Inflammatory macrophage treated with lipopolysaccharide for 4 hours (primary cell): ENCODE measurements at regions not wholly inside any gene's neighbourhood (a gene's known extent, or its start where the extent isn't known, plus 50 kb on each side); places are given as distances from the start of the nearest gene placed in this dataset.

Source experiments
- DNase-seq: peaks from one replicate; pipeline ENCODE4 v3.0.0-alpha.2; 2020

GRCh38 chr17:36818134-36818825, 119.0 kb upstream of the LHX1 start:
- no peak for DNase-seq

DNA sequence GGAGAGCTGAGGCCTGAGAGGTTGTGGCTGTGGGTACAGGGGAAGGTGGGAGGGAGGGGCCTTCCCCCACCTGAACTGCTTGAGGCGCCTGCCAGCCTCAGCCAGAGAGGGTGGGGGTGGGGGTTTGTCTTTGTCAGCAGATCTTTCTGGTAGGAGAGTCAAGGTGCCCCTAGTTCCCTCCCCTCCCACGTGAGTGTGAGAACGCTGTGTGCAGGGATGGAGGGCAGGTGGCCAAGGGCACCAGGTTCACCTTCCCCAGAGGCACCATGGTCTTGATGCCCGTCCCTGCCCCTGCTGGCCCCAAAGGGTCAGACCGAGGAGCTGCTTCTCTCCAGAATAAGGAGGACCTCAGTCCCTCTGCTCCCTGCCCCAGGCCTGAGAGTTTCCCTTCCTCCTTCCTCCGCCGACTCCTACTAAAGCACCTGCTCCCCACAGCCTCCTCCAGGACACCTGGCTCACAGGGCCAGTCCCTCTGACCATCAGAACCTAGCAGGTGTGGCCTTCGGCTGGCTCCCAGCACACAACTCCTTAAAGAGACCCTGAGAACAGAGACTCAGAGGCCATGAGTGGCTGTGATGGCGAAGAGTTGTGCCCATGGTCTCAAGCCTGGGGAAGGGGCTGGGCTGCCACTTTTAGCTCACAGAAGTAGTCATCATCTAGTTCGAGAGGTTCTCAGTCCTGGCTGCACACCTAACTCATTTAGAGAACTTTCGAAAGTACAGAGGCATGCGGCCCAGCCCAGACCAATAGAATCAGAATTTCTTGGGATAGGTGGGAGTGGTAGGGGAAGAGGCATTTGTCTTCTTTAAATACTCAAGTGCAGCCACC, 113.2 kb upstream of the LHX1 start:
- DNase-seq = no peak

DNA sequence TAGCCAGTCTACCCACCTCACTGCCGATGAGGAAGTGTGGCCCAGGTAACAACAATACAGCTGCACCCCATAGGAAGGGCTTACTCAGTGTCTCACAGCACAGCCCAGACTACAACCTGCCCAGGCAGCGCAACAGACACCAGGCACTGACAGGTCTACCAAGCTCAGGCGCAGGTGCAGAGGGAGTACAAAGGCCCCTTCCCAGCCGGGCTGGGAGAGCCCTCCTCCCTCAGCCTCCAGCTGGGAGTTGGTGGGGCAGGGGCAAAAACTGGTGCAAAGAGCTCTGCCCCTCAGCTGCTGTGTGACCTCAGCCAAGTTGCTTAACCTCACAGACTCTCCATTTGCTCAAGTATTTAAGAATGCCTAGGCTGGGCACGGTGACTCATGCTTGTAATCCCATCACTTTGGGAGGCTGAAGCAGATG, 112.6 kb upstream of the LHX1 start:
- DNase-seq = no peak

DNA sequence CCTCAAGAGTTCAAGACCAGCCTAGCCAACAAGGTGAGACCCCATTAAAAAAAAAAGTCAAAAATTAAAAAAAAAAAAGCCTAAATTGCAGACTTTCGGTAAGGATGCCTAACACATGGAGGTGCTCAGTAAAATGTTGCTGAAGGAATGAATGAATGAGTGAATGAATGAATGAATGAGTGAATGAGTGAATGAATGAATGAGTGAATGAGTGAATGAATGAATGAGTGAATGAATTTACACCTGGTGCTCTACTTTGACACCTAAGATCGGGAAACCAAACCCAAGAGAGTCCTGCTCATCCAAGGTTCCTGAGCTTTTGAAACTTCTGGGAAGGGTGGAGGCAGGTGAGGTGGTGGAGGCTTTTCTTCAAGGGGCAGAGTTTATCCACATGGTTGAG, 112.2 kb upstream of the LHX1 start:
- no peak for DNase-seq

DNA sequence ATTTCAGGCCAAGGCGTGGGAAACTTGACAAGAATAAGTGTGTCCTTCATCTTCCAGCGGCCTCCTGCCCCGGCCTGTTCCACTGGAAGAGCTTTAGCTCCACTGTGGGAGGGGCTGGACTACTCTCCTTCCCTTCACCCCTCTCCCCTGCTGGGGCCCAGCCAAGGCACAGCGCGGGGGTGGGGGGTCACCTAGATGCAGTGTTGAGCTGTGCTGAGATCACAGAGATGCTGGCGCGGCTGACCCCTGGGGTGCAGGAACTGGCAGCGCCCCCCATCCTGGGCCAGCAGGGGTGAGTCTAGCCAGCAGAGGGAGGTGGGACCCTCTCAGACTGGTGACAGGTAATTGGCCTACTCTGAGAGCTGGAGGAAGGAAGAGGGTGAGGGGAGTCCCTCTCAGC, 111.8 kb upstream of the LHX1 start:
- DNase-seq = no peak

DNA sequence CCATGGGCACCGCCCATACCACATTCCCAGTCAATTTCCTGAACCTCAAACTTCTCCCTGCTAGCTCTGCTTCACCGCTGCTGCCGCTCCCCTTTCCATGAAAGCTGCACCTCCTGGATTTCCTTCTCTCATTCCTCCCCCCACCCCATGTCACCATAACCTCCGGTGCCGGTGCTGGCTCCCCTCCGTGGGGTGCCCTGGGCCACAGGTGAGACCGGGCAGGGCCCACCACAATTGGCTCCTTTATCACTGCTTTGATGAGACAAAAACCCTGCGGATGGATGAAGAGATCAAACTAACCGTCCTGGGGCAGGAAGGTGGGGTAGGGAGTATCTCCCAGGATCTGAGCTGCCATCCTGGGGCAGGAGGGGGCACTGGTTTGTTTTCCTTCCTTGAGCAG, 111.3 kb upstream of the LHX1 start:
- DNase-seq = no peak

- no peak for DNase-seq
Measured at GRCh38 chr17:36827081-36827480, 110.2 kb upstream of the LHX1 start.

DNA sequence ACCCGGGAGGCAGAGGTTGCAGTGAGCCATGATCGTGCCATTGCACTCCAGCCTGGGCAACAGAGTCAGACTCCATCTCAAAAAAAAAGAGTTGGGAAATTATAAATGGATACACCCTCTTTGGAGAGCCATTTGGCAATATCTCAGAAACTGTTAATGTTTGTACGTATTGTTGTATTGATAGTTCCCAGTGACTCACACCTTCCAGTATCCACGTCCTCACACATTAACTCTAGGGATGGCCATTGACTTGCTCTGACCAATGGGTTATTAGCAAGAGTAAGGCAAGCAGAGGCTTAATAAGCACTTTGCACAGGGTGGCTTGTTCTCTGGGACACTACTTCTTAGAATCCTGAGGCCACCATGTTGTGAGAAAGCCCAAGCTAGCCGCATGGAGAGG, 107.6 kb upstream of the LHX1 start:
- DNase-seq = no peak

- DNase-seq = no peak
Measured at GRCh38 chr17:36833279-36833678, 104.0 kb upstream of the LHX1 start.

GRCh38 chr17:36835036-36835435, 102.2 kb upstream of the LHX1 start:
- no peak for DNase-seq

GRCh38 chr17:36837195-36837938, 99.9 kb upstream of the LHX1 start:
- no peak for DNase-seq

- no peak for DNase-seq
Measured at GRCh38 chr17:36837939-36838272, 99.4 kb upstream of the LHX1 start.

GRCh38 chr17:36839256-36839655, 98.0 kb upstream of the LHX1 start:
- DNase-seq = no peak

- DNase-seq = no peak
Measured at GRCh38 chr17:36840796-36841195, 96.5 kb upstream of the LHX1 start.

DNA sequence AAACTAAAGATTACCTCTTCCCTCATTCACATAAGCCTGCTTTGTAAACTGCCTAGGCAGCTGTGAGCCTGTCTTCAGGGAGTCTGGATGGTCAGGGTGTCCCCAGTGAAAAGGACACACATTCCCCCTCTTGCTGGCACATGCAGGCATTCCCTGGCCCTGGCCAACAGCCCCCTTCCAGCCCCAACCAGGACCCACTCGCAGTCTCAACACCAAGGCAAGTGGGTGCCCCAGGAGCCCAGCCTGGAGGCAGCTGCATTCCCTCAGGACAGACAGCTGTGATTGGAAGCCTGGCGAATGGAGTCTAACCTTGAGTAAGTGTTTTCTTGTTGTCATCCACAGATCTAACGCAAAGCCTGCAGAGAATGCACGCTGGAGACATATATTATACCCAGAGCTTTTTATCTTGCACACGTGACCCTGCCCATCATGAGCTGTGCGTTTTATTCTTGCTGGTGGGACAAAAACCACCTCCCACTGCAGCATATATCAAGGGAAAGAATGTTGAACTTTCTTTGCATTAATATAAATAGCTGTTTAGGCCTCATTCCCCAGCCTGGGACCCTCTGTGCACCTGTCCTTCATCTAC, 95.0 kb upstream of the LHX1 start:
- DNase-seq = no peak

GRCh38 chr17:36842963-36843558, 94.2 kb upstream of the LHX1 start:
- DNase-seq = no peak

- DNase-seq = no peak
Measured at GRCh38 chr17:36844013-36844412, 93.3 kb upstream of the LHX1 start.

GRCh38 chr17:36844601-36845000, 92.7 kb upstream of the LHX1 start:
- no peak for DNase-seq

- DNase-seq = no peak
Measured at GRCh38 chr17:36845916-36846315, 91.4 kb upstream of the LHX1 start.

DNA sequence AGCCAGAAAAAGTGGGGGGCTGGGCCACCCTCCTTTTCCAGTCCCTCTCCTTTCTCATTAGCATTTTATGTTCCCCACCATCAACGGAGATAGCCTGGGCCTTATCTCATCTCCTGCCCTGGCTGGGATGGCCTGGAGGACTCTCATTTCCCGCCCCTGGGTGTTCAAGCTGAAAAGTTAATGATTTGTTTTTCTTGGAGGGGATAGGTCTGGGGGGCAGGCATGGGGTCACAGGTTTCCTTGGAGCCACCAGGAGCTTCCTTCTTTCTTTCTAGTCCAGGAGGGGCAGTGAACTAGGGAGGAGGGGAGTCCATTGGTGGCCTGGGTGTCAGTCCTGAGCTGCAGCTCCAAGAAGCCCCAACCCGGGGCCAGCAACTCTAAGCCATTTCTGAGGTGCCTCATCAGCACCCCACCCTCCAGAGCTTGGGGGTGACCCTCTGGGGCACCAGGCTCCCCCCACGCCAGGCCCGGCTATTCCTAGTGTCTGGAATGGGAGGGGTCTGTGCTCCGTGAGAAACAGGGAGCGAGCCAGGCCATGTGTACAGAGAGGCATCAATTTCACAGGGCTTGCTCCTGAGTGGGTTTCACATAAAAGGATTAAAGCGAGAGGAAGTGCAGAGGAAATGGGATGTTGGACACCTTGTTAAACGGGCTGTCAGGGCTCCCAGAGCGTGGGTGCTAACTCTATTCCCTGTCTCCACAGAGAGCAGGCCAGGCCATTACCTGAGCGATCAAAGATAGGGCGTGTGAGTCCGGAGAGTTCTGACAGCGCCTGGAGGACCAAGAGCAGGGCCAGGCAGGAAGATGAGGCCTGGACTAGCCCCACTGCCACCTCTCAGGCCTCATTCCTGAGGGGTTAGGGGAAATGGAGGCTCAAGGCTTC, 90.6 kb upstream of the LHX1 start:
- DNase-seq = no peak

GRCh38 chr17:36848008-36848902, 89.0 kb upstream of the LHX1 start:
- no peak for DNase-seq
